ENCODE measurements at regions not wholly inside any gene's neighbourhood (a gene's known extent, or its start where the extent isn't known, plus 50 kb on each side); places are given as distances from the start of the nearest gene placed in this dataset.

GRCh38 chr5:179406031-179406961, 61.0 kb upstream of the ADAMTS2 start:
- TF ChIP-seq CTCF (IDR thresholded peaks at IDR 0.05) (no peak), EZH2 (IDR thresholded peaks at IDR 0.05) (no peak), EZH2phosphoT487 (IDR thresholded peaks at IDR 0.05) (no peak)

Measured in neural progenitor cell (in vitro differentiated cells).